DMS 273 (cell line): ENCODE measurements at regions not wholly inside any gene's neighbourhood (a gene's known extent, or its start where the extent isn't known, plus 50 kb on each side); places are given as distances from the start of the nearest gene placed in this dataset.
"Not testable (repeated sequence)": the region's sequence is repeated elsewhere in the genome, so short reads cannot be mapped to it uniquely, and the experiment has no call there.

Experiments
- DNase-seq: peaks from one replicate; lab custom pipeline; 2025; ENCODE audit not compliant: unreplicated experiment; lab: John Stamatoyannopoulos, UW

DNA sequence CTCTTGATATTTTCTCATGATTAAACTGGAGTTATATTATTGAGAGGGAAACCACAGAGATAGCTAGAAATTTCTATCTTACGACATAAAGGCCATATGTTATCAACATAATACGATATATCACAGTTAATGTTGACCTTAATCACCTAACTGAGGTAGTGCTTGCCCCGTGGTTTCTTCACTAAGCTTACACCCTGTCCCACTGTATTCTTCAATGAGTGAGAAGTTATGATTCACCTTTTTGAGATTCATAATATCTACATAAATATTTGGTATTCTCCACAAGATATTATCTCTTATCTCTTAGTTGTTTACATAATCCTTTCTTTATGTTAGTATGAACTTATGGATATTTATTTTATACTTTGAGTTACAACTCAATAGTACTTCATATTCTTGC lies 1714.1 kb downstream of the BRINP3 start:
- no peak for DNase-seq

DNA sequence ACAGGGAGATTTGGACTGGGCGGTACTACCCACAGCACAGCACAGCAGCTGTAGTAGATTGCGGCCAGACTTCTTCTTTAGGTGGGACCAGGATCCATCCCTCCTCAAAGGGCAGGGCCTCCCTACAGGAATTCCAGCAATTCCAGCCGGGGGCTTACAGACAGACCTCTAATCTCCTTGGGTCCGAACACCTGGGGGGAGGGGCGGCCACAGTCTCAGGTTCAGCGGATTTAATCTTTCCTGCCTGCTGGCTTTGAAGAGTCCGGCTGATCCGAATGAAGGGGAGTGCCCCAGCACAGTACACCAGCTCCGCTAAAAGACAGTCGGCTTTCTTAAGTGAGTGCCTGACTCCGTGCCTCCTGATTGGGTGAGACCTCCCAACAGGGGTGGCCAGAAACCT lies 1708.5 kb downstream of the BRINP3 start:
- no peak for DNase-seq

DNA sequence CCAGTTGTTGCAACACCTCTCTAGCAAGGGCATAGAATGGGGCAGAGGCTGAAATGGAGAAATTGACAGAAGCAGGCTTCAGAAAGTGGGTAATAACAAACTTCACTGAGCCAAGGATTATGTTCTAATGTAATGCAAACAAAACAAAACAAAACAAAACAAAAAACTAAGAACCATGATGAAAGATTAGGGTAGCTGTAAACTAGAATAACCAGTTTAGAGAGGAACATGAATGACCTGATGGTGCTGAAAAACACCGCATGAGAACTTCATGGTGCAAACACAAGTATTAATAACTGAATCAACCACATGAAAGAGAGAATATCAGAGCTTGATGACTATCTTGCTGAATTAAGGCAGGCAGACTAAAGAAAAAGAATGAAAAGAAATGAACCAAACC lies 1707.7 kb downstream of the BRINP3 start:
- no peak for DNase-seq

DNA sequence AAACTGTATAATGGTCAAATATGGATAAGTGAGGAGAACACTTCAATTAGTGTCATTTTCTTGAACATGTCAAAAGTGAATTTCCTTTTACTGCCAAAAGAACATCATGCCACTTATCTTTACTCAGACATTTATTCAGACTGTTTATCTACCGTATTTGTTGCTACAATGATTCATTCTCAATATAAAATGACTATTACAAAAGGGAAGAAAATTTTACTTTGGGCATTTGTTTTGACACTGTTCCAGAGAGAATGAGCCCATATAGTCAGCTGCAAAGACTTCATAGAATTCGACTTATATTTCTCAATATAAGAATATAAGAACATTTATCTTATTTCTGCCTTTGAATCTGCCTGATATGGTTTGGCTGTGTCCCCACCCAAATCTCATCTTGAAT lies 1699.1 kb downstream of the BRINP3 start:
- DNase-seq = no peak

- DNase-seq = peak; percentile 75
Measured at GRCh38 chr1:188782220-188782841, 1695.3 kb downstream of the BRINP3 start.

- no peak for DNase-seq
Measured at GRCh38 chr1:188794969-188795368, 1682.7 kb downstream of the BRINP3 start.

- DNase-seq = peak; percentile 7
Measured at GRCh38 chr1:188812153-188812552, 1665.5 kb downstream of the BRINP3 start.

DNA sequence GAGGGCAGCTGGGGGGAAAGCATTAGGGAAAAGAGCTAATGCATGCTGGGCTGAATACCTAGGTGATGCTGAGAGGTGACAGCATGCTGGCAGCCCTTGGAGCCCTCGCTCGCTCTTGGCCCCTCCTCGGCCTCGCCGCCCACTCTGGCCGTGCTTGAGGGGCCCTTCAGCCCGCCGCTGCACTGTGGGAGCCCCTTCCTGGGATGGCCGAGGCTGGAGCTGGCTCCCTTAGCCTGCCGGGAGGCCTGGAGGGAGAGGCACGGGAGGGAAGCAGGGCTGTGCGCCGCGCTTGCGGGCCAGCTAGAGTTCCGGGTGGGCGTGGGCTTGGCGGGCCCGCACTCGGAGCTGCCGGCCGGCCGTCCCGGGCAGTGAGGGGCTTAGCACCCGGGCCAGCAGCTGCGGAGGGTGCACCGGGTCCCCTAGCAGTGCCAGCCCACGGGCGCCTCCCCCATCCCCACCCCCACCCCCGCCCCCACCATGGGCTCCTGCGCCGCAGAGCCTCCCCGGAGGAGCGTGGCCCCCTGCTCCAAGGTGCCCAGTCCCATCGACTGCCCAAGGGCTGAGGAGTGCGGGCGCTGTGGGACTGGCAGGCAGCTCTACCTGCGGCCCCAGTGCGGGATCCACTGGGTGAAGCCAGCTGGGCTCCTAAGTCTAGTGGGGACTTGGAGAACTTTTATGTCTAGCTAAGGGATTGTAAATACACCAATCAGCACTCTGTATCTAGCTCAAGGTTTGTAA lies 1664.7 kb downstream of the BRINP3 start:
- DNase-seq = not testable (repeated sequence)

- DNase-seq = peak; percentile 46
Measured at GRCh38 chr1:188817814-188818213, 1659.8 kb downstream of the BRINP3 start.

DNA sequence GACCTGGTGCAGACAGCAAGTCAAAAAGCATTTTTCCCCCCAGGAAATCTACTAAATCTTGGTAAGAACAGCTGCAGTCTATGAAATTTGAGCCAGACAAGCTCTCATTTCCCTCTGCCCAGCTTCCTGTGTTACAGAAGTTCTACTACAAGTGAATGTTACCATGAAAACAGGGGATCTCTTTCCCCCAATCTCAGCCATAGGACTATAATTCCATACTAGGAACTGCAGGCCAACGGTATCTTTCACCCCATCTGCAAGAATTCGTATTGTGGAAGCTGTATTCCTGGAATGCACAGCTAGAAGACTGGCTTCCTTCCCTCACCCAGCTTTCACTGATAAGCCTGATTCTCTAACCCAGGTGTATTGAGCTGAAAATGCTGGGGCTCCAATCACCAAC lies 1655.4 kb downstream of the BRINP3 start:
- DNase-seq = peak; percentile 82

- DNase-seq = no peak
Measured at GRCh38 chr1:188825471-188825870, 1652.2 kb downstream of the BRINP3 start.

DNA sequence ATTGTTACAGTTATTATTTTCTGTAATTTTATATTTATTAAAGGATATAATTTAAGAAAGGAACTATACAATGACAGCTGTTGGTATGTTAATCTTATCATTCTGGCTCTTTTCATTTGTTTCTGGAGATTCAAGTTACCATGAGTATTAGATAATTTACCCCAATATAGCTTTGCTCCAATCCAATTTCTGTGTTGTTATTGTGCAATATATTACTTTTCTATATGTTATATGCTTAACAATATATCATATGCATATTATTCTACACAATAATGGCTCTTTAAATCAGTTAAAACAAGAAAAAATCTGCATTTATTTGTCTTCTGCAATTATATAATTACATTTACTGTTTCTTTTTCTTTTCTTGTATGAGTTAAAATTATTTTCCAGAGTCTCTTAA lies 1650.9 kb downstream of the BRINP3 start:
- no peak for DNase-seq

- no peak for DNase-seq
Measured at GRCh38 chr1:188827400-188827799, 1650.3 kb downstream of the BRINP3 start.

- not testable (repeated sequence) for DNase-seq
Measured at GRCh38 chr1:188841111-188841696, 1636.5 kb downstream of the BRINP3 start.

- DNase-seq = no peak
Measured at GRCh38 chr1:188846468-188846867, 1631.2 kb downstream of the BRINP3 start.

DNA sequence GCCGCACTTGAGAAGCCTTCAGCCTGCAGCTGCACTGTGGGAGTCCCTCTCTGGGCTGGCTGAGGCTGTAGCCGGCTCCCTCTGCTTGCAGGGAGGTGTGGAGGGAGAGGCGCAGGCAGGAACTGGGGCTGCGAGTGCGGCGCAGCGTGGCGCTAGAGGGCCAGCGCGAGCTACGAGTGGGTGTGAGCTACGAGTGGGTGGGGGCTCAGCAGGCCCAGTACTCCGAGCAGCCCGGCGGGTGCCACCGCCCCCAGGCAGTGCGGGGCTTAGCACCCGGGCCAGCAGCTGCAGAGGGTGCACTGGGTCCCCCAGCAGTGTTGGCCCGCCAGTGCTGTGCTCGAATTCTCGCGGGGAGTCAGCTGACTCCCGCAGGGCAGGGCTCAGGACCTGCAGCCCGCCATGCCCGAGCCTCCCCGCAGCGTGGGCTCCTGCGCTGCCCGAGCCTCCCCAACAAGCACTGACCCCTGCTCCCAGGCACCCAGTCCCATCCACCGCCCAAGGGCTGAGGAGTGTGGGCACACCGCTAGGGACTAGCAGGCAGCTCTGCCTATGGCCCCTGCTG lies 1620.1 kb downstream of the BRINP3 start:
- no peak for DNase-seq

DNA sequence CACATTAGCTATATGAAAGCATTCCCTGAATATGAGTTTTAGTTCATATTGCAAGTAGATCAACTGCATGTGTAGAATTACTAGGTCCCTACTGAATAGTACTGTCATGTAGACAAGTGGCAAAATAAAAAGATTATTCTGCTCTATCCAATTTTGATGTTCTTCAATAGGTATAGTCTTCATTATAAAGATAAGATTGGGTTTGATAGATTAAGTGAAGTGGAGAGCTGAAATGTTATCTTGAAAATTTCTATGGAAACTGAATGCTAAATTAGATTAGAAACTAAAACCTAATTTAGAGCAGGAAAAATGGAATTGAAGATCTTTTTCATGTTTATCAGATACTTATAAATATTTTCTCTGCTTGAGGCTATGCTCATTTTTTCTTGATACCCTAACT lies 1610.0 kb downstream of the BRINP3 start:
- DNase-seq = no peak

DNA sequence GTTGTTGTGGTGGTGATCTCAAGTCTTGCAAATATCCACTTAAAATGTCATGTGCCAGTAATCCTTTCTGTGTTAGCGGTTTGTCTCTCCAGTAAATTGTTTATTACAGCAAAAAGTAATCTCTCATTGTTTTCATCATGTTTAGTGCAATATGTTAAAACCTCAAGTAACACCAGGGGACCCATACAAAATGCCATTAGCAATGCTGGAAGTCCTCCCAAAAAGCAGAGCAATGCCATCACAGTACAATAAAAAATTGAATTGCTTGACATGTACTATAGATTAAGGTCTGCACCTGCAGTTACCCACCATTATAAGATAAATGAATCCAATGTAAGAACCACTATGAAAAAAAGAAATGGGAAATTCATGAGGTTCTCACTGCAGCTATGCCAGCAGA lies 1606.5 kb downstream of the BRINP3 start:
- DNase-seq = no peak

- DNase-seq = no peak
Measured at GRCh38 chr1:188872376-188872775, 1605.3 kb downstream of the BRINP3 start.

DNA sequence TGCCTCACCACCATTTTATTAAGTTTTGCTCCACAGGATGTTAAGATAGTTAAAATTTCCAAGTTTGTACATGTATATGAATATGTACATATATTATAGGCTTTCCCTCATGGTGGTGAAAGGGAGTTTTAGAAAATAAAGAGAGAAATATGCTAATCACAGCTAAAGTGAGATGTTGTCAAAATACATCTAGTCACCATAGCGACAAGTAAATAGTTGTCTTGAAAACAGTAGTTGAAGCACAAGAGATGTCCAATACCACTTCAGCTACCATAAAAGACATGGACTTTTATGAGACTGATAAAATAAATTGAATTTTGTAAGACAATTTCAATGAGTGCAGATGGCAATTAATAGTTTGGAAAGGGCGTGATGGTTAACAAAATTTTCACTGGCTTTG lies 1600.0 kb downstream of the BRINP3 start:
- no peak for DNase-seq

DNA sequence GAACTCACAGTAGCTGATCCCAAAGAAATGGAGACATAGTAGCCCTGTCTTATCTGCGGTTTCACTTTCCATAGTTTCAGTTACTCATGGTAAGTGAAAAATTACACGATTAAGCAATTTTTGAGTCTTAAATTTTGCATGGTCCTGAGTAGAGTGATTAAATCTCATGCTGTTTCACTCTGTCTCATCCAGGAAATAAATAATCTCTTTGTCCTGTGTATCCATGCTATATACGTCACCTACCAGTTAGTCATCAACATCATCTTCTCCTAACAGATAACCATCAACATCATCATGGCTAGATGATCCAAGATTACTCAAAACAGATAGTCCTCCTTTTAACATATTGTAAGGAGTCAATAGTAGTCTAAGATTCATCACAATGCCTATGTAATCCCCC lies 1589.3 kb downstream of the BRINP3 start:
- no peak for DNase-seq

- DNase-seq = no peak
Measured at GRCh38 chr1:188889166-188889565, 1588.5 kb downstream of the BRINP3 start.
